ENCODE measurements at regions not wholly inside any gene's neighbourhood (a gene's known extent, or its start where the extent isn't known, plus 50 kb on each side); places are given as distances from the start of the nearest gene placed in this dataset.

GRCh38 chr19:31516756-31517155 is 167.5 kb upstream of the TSHZ3 start:
- TF ChIP-seq RFX5 (IDR thresholded peaks at IDR 0.05; ENCODE audit: borderline replicate concordance, low read depth, low read length) (no peak), POLR2A (IDR thresholded peaks at IDR 0.05; ENCODE audit: control extremely low read depth in 1 of 2, low read depth in 2 of 2, low read length in 2 of 2) (no peak), CTCF (IDR thresholded peaks at IDR 0.05; ENCODE audit: control extremely low read depth in 1 of 3, insufficient read depth in 1 of 3, low read depth in 1 of 3, low read length in 3 of 3) (no peak), NRF1 (IDR thresholded peaks at IDR 0.05; ENCODE audit: low read depth, low read length) (no peak), YY1 (IDR thresholded peaks at IDR 0.05; ENCODE audit: low read depth, low read length) (no peak), NANOG (IDR thresholded peaks at IDR 0.05; ENCODE audit: insufficient read depth, low read depth, low read length, poor library complexity, severe bottlenecking) (no peak), SP1 (IDR thresholded peaks at IDR 0.05; ENCODE audit: low read depth, low read length) (no peak)
